Osteoblast (primary cell): ENCODE measurements at regions not wholly inside any gene's neighbourhood (a gene's known extent, or its start where the extent isn't known, plus 50 kb on each side); places are given as distances from the start of the nearest gene placed in this dataset.

Source experiments
- DNase-seq: peaks from one replicate; pipeline ENCODE4 v3.0.0; 2011; ENCODE audit warnings: low spot score, mixed read lengths; ENCODE audit not compliant: insufficient read length; ENCODE audit errors: missing footprints
- H2AFZ ChIP-seq: 2 replicates; pipeline ENCODE4 v1.6.0; 2011; ENCODE audit warnings: mild to moderate bottlenecking, low read length
- H3K27ac ChIP-seq: 2 replicates; pipeline ENCODE4 v1.5.1; 2011; ENCODE audit warnings: mild to moderate bottlenecking, low read depth, low read length, moderate library complexity
- H3K27me3 ChIP-seq: 2 replicates; pipeline ENCODE4 v1.6.0; 2012; ENCODE audit warnings: mild to moderate bottlenecking, control low read depth, inconsistent platforms, low read length, moderate library complexity; ENCODE audit not compliant: insufficient read depth
- H3K36me3 ChIP-seq: 2 replicates; pipeline ENCODE4 v1.5.1; 2011; ENCODE audit warnings: mild to moderate bottlenecking, low read length, control low read depth, moderate library complexity; ENCODE audit not compliant: insufficient read depth
- H3K4me1 ChIP-seq: 2 replicates; pipeline ENCODE4 v1.5.1; 2011; ENCODE audit warnings: mild to moderate bottlenecking, low read length, control low read depth, moderate library complexity; ENCODE audit not compliant: insufficient read depth
- H3K4me2 ChIP-seq: 2 replicates; pipeline ENCODE4 v1.6.0; 2011; ENCODE audit warnings: mild to moderate bottlenecking, low read length; ENCODE audit not compliant: insufficient read depth
- H3K4me3 ChIP-seq: fragments of 200-600 bp; sonication (generic); 3 replicates; pipeline ENCODE4 v1.5.1; 2012; ENCODE audit warnings: mild to moderate bottlenecking, low read length, inconsistent platforms; ENCODE audit not compliant: insufficient read depth
- H3K79me2 ChIP-seq: 2 replicates; pipeline ENCODE4 v1.6.0; 2012; ENCODE audit warnings: mild to moderate bottlenecking, low read length, control low read depth, inconsistent platforms; ENCODE audit not compliant: insufficient read depth
- H3K9me3 ChIP-seq: 2 replicates; pipeline ENCODE4 v1.5.1; 2011; ENCODE audit warnings: low read depth, low read length, control low read depth
- H4K20me1 ChIP-seq: 2 replicates; pipeline ENCODE4 v1.6.0; 2012; ENCODE audit warnings: mild to moderate bottlenecking, low read length, control low read depth; ENCODE audit not compliant: insufficient read depth
- TF ChIP-seq, protein P1 (sequence below): IDR thresholded peaks from 2 replicates; pipeline ENCODE4 v1.5.1; 2011; ENCODE audit warnings: mild to moderate bottlenecking, low read depth, low read length, moderate library complexity; ENCODE audit errors: extremely low read depth

DNA sequence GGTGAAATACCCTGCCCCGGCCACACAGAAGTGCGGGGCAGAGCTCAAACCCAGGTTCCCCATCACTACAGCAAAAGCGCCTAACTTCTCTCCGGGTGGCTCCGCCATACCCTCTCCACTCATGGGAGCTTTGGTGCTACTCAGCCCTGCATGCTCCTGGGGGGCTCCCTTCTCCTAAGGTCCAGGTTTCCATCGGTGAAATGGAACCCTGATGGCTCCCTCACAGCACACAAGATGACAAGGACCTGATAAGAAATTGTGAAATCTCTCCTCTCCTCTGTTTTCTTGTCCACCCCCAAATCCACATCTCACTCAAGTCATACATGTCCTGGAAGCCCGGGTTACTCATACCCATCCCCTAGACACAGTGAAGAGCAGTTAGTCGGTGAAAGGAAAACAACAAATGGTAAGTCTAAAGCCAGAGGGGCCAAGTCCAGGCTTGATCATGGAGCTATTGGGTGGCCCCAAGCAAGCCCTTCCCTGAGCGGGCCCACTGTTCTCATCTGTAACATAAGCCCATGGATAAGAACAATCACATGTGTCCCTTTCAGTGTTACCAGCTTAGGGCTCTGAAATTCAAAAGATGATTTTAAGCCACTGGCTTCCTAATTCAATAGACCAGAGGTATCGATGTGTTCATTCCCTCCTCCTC, 317.5 kb downstream of the BCL11B start:
- Histone ChIP-seq H3K9me3 (no peaks in the 10 kb centered on the region), H2AFZ (no peak overlapping the region), H3K79me2 (no peaks in the 10 kb centered on the region), H3K4me1 (peaks cover 6% of the 10 kb centered on the region), H3K36me3 (no peaks in the 10 kb centered on the region), H3K27me3 (no peaks in the 10 kb centered on the region), H4K20me1 (no peaks in the 10 kb centered on the region), H3K4me2 (no peak overlapping the region), H3K4me3 (no peak overlapping the region), H3K27ac (no peak overlapping the region)
- DNase-seq: no peak
- TF ChIP-seq, protein P1, sequence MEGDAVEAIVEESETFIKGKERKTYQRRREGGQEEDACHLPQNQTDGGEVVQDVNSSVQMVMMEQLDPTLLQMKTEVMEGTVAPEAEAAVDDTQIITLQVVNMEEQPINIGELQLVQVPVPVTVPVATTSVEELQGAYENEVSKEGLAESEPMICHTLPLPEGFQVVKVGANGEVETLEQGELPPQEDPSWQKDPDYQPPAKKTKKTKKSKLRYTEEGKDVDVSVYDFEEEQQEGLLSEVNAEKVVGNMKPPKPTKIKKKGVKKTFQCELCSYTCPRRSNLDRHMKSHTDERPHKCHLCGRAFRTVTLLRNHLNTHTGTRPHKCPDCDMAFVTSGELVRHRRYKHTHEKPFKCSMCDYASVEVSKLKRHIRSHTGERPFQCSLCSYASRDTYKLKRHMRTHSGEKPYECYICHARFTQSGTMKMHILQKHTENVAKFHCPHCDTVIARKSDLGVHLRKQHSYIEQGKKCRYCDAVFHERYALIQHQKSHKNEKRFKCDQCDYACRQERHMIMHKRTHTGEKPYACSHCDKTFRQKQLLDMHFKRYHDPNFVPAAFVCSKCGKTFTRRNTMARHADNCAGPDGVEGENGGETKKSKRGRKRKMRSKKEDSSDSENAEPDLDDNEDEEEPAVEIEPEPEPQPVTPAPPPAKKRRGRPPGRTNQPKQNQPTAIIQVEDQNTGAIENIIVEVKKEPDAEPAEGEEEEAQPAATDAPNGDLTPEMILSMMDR: no peak

DNA sequence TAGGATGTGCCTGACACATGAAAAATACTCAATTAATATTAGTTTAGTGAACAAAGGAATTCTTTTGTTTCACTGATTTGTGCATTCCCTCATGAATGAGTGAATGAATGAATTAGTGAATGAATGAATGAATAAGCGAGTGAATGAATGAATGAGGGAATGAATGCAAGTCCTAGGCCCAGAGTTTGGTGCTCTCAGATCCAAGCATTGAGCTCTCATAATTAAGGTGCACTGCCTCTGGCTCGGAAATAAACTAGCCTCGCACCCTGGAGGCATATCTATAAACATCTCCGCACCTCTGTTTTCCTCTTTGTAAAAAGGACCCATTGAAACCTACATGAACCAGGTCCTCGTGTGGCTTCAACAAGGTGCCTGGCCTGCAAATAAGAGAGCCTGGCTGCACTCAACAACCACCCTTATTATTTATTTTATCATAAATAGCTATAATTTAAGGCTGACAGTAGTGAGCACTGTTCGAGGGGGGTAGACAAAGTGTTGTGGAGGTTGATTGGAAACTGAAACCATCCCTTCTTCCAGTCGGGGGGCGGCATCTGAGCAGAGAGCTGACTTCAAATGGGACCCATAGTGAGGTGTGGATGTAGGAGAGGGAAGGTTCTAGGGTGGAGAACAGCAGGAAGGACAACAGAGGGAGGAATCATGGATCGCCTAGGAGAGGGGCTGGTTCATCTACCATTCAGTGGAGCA, 316.8 kb downstream of the BCL11B start:
- no peaks in the 10 kb centered on the region for H3K27me3 ChIP-seq
- no peak overlapping the region for H3K27ac ChIP-seq
- TF ChIP-seq, protein P1: no peak

GRCh38 chr14:98955741-98956070, 316.3 kb downstream of the BCL11B start:
- Histone ChIP-seq H4K20me1 (no peaks in the 10 kb centered on the region), H3K4me3 (no peak overlapping the region), H3K4me1 (peaks cover 6% of the 10 kb centered on the region), H3K4me2 (no peak overlapping the region), H3K27me3 (no peaks in the 10 kb centered on the region), H3K27ac (no peak overlapping the region), H2AFZ (no peak overlapping the region), H3K9me3 (no peaks in the 10 kb centered on the region), H3K79me2 (no peaks in the 10 kb centered on the region), H3K36me3 (no peaks in the 10 kb centered on the region)
- DNase-seq: no peak
- TF ChIP-seq, protein P1: no peak

More for the DNA sequence above, 316.8 kb downstream of the BCL11B start:
- peaks cover 6% of the 10 kb centered on the region for H3K4me1 ChIP-seq
- DNase-seq: no peak
- no peaks in the 10 kb centered on the region for H3K79me2 ChIP-seq
- no peak overlapping the region for H3K4me2 ChIP-seq
- H4K20me1 ChIP-seq: no peaks in the 10 kb centered on the region
- H2AFZ ChIP-seq: no peak overlapping the region
- no peaks in the 10 kb centered on the region for H3K36me3 ChIP-seq
- H3K9me3 ChIP-seq: no peaks in the 10 kb centered on the region
- H3K4me3 ChIP-seq: no peak overlapping the region

DNA sequence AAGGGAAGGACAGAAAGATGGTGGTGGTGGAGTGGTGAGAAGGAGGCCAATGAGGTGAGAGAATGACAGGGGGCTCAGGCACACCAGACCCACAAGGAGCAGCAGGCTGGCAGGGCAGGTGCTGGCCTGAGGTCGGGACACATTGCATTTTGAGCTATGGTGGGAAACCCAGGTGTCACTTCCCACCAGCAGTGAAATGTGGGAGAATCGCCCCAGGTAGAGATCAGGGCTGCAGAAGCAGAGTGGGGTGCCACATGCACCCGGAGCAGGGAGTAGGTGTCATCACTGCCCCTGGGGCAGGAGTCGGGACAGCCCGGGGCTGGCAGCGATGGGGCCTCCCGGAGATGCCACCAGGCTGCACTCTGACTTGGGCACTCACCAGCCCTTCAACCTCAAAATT, 315.8 kb downstream of the BCL11B start:
- Histone ChIP-seq H3K27me3 (no peaks in the 10 kb centered on the region), H3K4me1 (peaks cover 6% of the 10 kb centered on the region), H3K9me3 (no peaks in the 10 kb centered on the region)

More for the DNA sequence above, 315.8 kb downstream of the BCL11B start:
- Histone ChIP-seq H2AFZ (no peak overlapping the region), H3K27ac (no peak overlapping the region), H3K4me3 (no peak overlapping the region), H3K4me2 (no peak overlapping the region), H4K20me1 (no peaks in the 10 kb centered on the region), H3K79me2 (no peaks in the 10 kb centered on the region), H3K36me3 (no peaks in the 10 kb centered on the region)
- no peak for DNase-seq
- TF ChIP-seq, protein P1: no peak
